ENCODE measurements at regions not wholly inside any gene's neighbourhood (a gene's known extent, or its start where the extent isn't known, plus 50 kb on each side); places are given as distances from the start of the nearest gene placed in this dataset.

DNA sequence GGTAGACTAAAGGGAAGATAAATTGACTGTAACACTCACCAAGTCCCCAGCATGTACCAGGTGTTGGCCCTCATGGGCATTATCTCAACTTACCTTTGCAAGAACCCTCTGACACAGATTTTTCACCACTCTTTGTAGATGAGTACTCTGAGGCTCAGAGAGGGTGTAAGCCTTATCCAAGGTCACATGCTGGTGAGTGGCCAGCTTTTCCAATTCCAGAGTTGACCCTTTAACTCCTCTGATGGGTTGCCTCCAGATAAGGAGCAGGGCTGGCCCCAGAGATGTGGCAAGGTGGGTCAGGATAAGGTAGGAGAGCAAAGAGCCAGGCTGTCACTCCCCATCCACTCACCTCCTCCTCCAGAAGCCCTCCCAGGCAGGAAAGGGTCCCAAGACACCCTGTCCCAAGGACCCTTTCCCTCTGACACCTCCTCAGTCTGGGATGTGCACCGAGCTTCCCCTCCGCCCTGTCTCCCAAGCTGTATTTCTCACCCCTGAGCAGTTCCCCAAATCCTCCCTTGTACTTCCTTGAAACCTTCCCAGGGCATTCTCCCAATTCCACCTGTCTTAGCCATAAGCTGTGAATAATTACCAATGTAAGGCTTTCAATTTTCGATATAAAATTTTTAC, 165.9 kb downstream of the ZFP36L2 start:
- peaks cover 0 to 37% (median 11%) of the 10 kb centered on the region in 5 donors for H3K4me1 ChIP-seq (ENCODE audit: control insufficient read depth in 5 of 5, insufficient read depth in 5 of 5, low read length in 5 of 5)
- WGBS, 2 donors: 74 to 90% methylated on average over 3 of the region's 3 CpGs
- no peaks in the 10 kb centered on the region for H3K9me3 ChIP-seq (ENCODE audit: control insufficient read depth in 4 of 4, insufficient read depth in 3 of 4, low read length in 3 of 4)
- ATAC-seq (ENCODE audit: insufficient read depth, low FRiP score) (no peak), DNase-seq (no peak)
- TF ChIP-seq, protein P1, sequence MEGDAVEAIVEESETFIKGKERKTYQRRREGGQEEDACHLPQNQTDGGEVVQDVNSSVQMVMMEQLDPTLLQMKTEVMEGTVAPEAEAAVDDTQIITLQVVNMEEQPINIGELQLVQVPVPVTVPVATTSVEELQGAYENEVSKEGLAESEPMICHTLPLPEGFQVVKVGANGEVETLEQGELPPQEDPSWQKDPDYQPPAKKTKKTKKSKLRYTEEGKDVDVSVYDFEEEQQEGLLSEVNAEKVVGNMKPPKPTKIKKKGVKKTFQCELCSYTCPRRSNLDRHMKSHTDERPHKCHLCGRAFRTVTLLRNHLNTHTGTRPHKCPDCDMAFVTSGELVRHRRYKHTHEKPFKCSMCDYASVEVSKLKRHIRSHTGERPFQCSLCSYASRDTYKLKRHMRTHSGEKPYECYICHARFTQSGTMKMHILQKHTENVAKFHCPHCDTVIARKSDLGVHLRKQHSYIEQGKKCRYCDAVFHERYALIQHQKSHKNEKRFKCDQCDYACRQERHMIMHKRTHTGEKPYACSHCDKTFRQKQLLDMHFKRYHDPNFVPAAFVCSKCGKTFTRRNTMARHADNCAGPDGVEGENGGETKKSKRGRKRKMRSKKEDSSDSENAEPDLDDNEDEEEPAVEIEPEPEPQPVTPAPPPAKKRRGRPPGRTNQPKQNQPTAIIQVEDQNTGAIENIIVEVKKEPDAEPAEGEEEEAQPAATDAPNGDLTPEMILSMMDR (IDR thresholded peaks at IDR 0.05; ENCODE audit: control extremely low read depth, extremely low read depth): no peak
- no peak overlapping the region for H3K4me3 ChIP-seq
- H3K27me3 ChIP-seq (ENCODE audit: control insufficient read depth in 3 of 3, insufficient read depth in 3 of 3, low read length in 2 of 3): no peaks in the 10 kb centered on the region
- no peak overlapping the region for H3K27ac ChIP-seq (ENCODE audit: low read depth in 1 of 2, low read length in 1 of 2)
- H3K36me3 ChIP-seq (ENCODE audit: control insufficient read depth in 4 of 4, insufficient read depth in 4 of 4, low read length in 4 of 4): no peaks in the 10 kb centered on the region
- H3K9ac ChIP-seq (ENCODE audit: insufficient read depth in 1 of 2, low read length in 2 of 2): no peak overlapping the region

DNA sequence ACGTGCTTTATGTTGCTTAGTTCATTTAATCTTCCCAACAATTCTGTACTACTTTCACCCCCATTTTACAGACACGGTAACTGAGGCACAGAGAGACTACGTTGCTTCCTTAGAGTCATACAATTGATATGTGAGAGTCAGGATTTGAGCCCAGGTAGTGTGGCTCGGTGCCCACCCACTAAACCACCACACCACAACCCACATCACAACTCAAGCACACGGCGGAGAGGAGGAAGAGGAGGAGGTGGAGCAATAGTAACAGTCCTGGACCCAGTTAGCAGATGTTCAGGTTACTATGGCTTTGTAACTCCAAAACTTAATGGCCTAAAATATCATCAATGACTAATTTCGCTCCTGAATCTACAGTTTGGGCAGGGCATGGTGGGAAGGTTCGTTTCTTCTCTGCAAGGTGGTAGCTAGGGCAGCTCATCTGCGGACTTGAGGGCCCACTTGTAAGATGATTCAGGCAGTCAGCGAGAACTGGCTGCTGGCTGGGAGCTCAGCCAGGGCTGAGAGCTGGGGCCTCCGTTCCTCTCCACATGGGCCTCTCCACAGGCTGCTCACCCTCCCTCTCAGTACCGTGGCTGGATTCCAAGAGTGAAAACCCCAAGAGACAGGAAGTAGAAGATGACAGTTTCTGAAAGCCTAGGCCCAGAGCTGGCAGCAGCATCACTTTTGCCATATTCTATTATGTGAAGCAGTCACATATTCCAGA, 167.1 kb downstream of the ZFP36L2 start:
- H3K27ac ChIP-seq (ENCODE audit: low read depth in 1 of 2, low read length in 1 of 2): peak overlapping the region in 1 of 2 donors; percentile 24
- TF ChIP-seq, protein P1 (IDR thresholded peaks at IDR 0.05; ENCODE audit: control extremely low read depth, extremely low read depth): no peak
- ATAC-seq (ENCODE audit: insufficient read depth, low FRiP score) (peak; percentile 78), DNase-seq (peak; percentile 95 to 99 (median 99))
- no peak overlapping the region for H3K4me3 ChIP-seq
- peak overlapping the region in 1 of 2 donors; percentile 14 for H3K9ac ChIP-seq (ENCODE audit: insufficient read depth in 1 of 2, low read length in 2 of 2)
- H3K36me3 ChIP-seq (ENCODE audit: control insufficient read depth in 4 of 4, insufficient read depth in 4 of 4, low read length in 4 of 4): no peaks in the 10 kb centered on the region
- no peaks in the 10 kb centered on the region for H3K9me3 ChIP-seq (ENCODE audit: control insufficient read depth in 4 of 4, insufficient read depth in 3 of 4, low read length in 3 of 4)
- WGBS, 2 donors: 21 to 40% methylated on average over 12 of the region's 12 CpGs
- H3K27me3 ChIP-seq (ENCODE audit: control insufficient read depth in 3 of 3, insufficient read depth in 3 of 3, low read length in 2 of 3): no peaks in the 10 kb centered on the region
- peaks cover 0 to 46% (median 17%) of the 10 kb centered on the region in 5 donors for H3K4me1 ChIP-seq (ENCODE audit: control insufficient read depth in 5 of 5, insufficient read depth in 5 of 5, low read length in 5 of 5)

DNA sequence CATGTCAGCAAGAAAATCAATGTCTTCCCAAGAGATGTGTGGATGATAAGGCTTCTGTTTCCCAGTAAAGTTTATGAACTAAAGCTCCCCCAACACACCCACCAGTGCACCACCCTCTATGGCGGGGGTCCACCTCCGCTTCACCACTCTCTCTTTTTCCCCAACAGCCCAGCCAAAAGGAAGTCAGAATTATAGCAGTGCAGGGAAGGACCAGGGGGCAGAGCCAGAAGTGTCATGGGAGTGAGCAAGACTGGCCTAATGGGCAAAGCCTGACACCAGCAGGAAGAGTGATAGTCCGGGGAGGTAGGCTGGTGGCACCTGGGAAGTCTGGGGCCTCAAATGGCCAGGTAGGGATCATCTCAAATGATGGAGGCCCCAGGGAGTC, 167.7 kb downstream of the ZFP36L2 start:
- Histone ChIP-seq H3K9ac (ENCODE audit: insufficient read depth in 1 of 2, low read length in 2 of 2) (no peak overlapping the region), H3K27ac (ENCODE audit: low read depth in 1 of 2, low read length in 1 of 2) (no peak overlapping the region), H3K27me3 (ENCODE audit: control insufficient read depth in 3 of 3, insufficient read depth in 3 of 3, low read length in 2 of 3) (no peaks in the 10 kb centered on the region), H3K36me3 (ENCODE audit: control insufficient read depth in 4 of 4, insufficient read depth in 4 of 4, low read length in 4 of 4) (no peaks in the 10 kb centered on the region), H3K4me1 (ENCODE audit: control insufficient read depth in 5 of 5, insufficient read depth in 5 of 5, low read length in 5 of 5) (peaks cover 0 to 52% (median 22%) of the 10 kb centered on the region in 5 donors), H3K9me3 (ENCODE audit: control insufficient read depth in 4 of 4, insufficient read depth in 3 of 4, low read length in 3 of 4) (no peaks in the 10 kb centered on the region), H3K4me3 (no peak overlapping the region)
- 90 to 91% methylated on average over 3 of the region's 3 CpGs for WGBS, 2 donors
- TF ChIP-seq, protein P1 (IDR thresholded peaks at IDR 0.05; ENCODE audit: control extremely low read depth, extremely low read depth): no peak
- ATAC-seq (ENCODE audit: insufficient read depth, low FRiP score) (no peak), DNase-seq (no peak)
